ENCODE measurements at regions not wholly inside any gene's neighbourhood (a gene's known extent, or its start where the extent isn't known, plus 50 kb on each side); places are given as distances from the start of the nearest gene placed in this dataset.
A peak's percentile ranks its signal among the peaks of the same experiment; 100 is the strongest.

GRCh38 chr1:106277786-106278185, 778.7 kb upstream of the PRMT6 start:
- Histone ChIP-seq H3K4me1 (ENCODE audit: insufficient read depth, low read length) (no peaks in the 10 kb centered on the region), H3K27me3 (ENCODE audit: control insufficient read depth in 1 of 2, insufficient read depth in 2 of 2, low read length in 2 of 2) (no peaks in the 10 kb centered on the region), H3K9ac (ENCODE audit: insufficient read depth, low read depth, low read length) (no peak overlapping the region), H3K4me3 (replicated peaks in 1 of 3; ENCODE audit: insufficient read depth in 1 of 3, low read depth in 2 of 3, low read length in 3 of 3) (no peak overlapping the region), H3K4me2 (ENCODE audit: low read depth, low read length) (no peak overlapping the region), H3K36me3 (replicated peaks in 1 of 2; ENCODE audit: control insufficient read depth in 1 of 2, insufficient read depth in 2 of 2, low read length in 2 of 2) (no peaks in the 10 kb centered on the region), H2AFZ (ENCODE audit: low read length) (no peak overlapping the region), H3K27ac (ENCODE audit: extremely low read length, insufficient read depth, low read length) (no peak overlapping the region), H4K20me1 (ENCODE audit: insufficient read depth, low read length) (no peaks in the 10 kb centered on the region), H3K9me3 (ENCODE audit: low read length) (peaks cover 71% of the 10 kb centered on the region), H3K79me2 (ENCODE audit: insufficient read depth, low read length) (no peaks in the 10 kb centered on the region)
- BruUV-seq (replicated peaks), result no TSS peak
- no peak for TF ChIP-seq CENPX (CRISPR knock-in tag; IDR thresholded peaks at IDR 0.05)
- no peak for TF ChIP-seq ZNF280D (CRISPR knock-in tag; IDR thresholded peaks at IDR 0.05)
- TF ChIP-seq MAFK (conservative IDR thresholded peaks at IDR 0.05 in 1 of 2, IDR thresholded peaks at IDR 0.05 in 1 of 2; ENCODE audit: low read length in 2 of 2), result peak; percentile 89 to 97
- no peak for TF ChIP-seq ZNF713 (CRISPR knock-in tag; IDR thresholded peaks at IDR 0.05)
- TF ChIP-seq BCL3 (CRISPR knock-in tag; IDR thresholded peaks at IDR 0.05), result no peak
- TF ChIP-seq TFDP2 (CRISPR knock-in tag; IDR thresholded peaks at IDR 0.05), result no peak
- no peak for TF ChIP-seq ZNF790 (CRISPR knock-in tag; IDR thresholded peaks at IDR 0.05; ENCODE audit: borderline replicate concordance)
- no peak for TF ChIP-seq RBFOX2 (IDR thresholded peaks at IDR 0.05; ENCODE audit: low read depth, low read length)
- peak; percentile 95 for TF ChIP-seq MAFF (IDR thresholded peaks at IDR 0.05; ENCODE audit: low read depth, low read length)
- TF ChIP-seq ZBTB38 (CRISPR knock-in tag; IDR thresholded peaks at IDR 0.05), result no peak
- in situ Hi-C loops (cut with HindIII; ENCODE audit: extremely low pct_ligation_motif_present, low pct_unique_long_range_greater_than_20kb), result no loop called here
- CTCF ChIA-PET (ENCODE audit: low intra/inter-chr PET ratio, low total read pairs), result no interaction called here
- POLR2A ChIA-PET, result no interaction called here
- WGBS (ENCODE audit: low lambda C conversion rate), result 0% methylated on average over 4 of the region's 4 CpGs
- no peak for ATAC-seq
- FAIRE-seq, result no peak
- intact Hi-C loops (cut with micrococcal nuclease; ENCODE audit: unreplicated experiment), result no loop called here
- DNase-seq (ENCODE audit: low spot score), result no peak
